ENCODE measurements at regions not wholly inside any gene's neighbourhood (a gene's known extent, or its start where the extent isn't known, plus 50 kb on each side); places are given as distances from the start of the nearest gene placed in this dataset.

GRCh38 chr1:56256153-56257000 lies 323.0 kb downstream of the PLPP3 start:
- TF ChIP-seq, protein P1, sequence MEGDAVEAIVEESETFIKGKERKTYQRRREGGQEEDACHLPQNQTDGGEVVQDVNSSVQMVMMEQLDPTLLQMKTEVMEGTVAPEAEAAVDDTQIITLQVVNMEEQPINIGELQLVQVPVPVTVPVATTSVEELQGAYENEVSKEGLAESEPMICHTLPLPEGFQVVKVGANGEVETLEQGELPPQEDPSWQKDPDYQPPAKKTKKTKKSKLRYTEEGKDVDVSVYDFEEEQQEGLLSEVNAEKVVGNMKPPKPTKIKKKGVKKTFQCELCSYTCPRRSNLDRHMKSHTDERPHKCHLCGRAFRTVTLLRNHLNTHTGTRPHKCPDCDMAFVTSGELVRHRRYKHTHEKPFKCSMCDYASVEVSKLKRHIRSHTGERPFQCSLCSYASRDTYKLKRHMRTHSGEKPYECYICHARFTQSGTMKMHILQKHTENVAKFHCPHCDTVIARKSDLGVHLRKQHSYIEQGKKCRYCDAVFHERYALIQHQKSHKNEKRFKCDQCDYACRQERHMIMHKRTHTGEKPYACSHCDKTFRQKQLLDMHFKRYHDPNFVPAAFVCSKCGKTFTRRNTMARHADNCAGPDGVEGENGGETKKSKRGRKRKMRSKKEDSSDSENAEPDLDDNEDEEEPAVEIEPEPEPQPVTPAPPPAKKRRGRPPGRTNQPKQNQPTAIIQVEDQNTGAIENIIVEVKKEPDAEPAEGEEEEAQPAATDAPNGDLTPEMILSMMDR (conservative IDR thresholded peaks at IDR 0.05; ENCODE audit: low read length), result no peak
- TF ChIP-seq EZH2phosphoT487 (IDR thresholded peaks at IDR 0.05; ENCODE audit: borderline replicate concordance, low read depth, low read length), result no peak
